Astrocyte (in vitro differentiated cells and primary cell): ENCODE measurements at regions not wholly inside any gene's neighbourhood (a gene's known extent, or its start where the extent isn't known, plus 50 kb on each side); places are given as distances from the start of the nearest gene placed in this dataset.
"Not testable (repeated sequence)": the region's sequence is repeated elsewhere in the genome, so short reads cannot be mapped to it uniquely, and the experiment has no call there.

Source experiments
- DNase-seq: peaks from one replicate; pipeline ENCODE4 v3.0.0-alpha.2; 2010; ENCODE audit warnings: low read depth
- FAIRE-seq: peaks from 2 replicates; lab custom pipeline; 2011; peaks lifted over from hg19 to GRCh38; lab: Jason Lieb, UNC
- H2AFZ ChIP-seq: 2 replicates; pipeline ENCODE4 v1.6.0; 2012; ENCODE audit warnings: low read depth, low read length, inconsistent platforms
- H3K27ac ChIP-seq: 2 replicates; pipeline ENCODE4 v1.5.1; 2011; ENCODE audit warnings: low read depth, low read length, inconsistent platforms
- H3K27me3 ChIP-seq: 2 replicates; pipeline ENCODE4 v1.6.0; 2011; ENCODE audit warnings: low read length, inconsistent platforms; ENCODE audit not compliant: insufficient read depth
- H3K36me3 ChIP-seq: 2 replicates; pipeline ENCODE4 v1.5.1; 2011; ENCODE audit warnings: low read length, inconsistent platforms; ENCODE audit not compliant: insufficient read depth
- H3K4me1 ChIP-seq: 2 replicates; pipeline ENCODE4 v1.5.1; 2011; ENCODE audit warnings: low read length, inconsistent platforms; ENCODE audit not compliant: insufficient read depth
- H3K4me2 ChIP-seq: 2 replicates; pipeline ENCODE4 v1.6.0; 2012; ENCODE audit warnings: low read length, inconsistent platforms
- H3K4me3 ChIP-seq: 2 replicates; pipeline ENCODE4 v1.5.1; 2011; ENCODE audit warnings: low read depth, mild to moderate bottlenecking, low read length, inconsistent platforms; ENCODE audit not compliant: insufficient read depth
- H3K79me2 ChIP-seq: 2 replicates; pipeline ENCODE4 v1.6.0; 2012; ENCODE audit warnings: mild to moderate bottlenecking, low read length, inconsistent platforms; ENCODE audit not compliant: insufficient read depth
- H3K9ac ChIP-seq: 2 replicates; pipeline ENCODE4 v1.6.0; 2012; ENCODE audit warnings: mild to moderate bottlenecking, low read length, inconsistent platforms
- H3K9me3 ChIP-seq: 2 replicates; pipeline ENCODE4 v1.5.1; 2012; ENCODE audit warnings: low read depth, mild to moderate bottlenecking, low read length, inconsistent platforms; ENCODE audit not compliant: insufficient read depth
- H4K20me1 ChIP-seq: 2 replicates; pipeline ENCODE4 v1.6.0; 2012; ENCODE audit warnings: low read length, inconsistent platforms; ENCODE audit not compliant: insufficient read depth
- H3K27ac Mint-ChIP-seq: one replicate; pipeline ENCODE4 v1.8.0; 2021; ENCODE audit warnings: mild to moderate bottlenecking, mixed read lengths; ENCODE audit not compliant: unreplicated experiment
- H3K27me3 Mint-ChIP-seq: one replicate; pipeline ENCODE4 v1.8.0; 2021; ENCODE audit warnings: low read depth, mixed read lengths; ENCODE audit not compliant: unreplicated experiment
- H3K36me3 Mint-ChIP-seq: one replicate; pipeline ENCODE4 v1.8.0; 2021; ENCODE audit warnings: low read depth, mixed read lengths; ENCODE audit not compliant: unreplicated experiment
- H3K4me1 Mint-ChIP-seq: one replicate; pipeline ENCODE4 v1.8.0; 2021; ENCODE audit warnings: low read depth, mixed read lengths; ENCODE audit not compliant: unreplicated experiment
- H3K4me3 Mint-ChIP-seq: one replicate; pipeline ENCODE4 v1.8.0; 2021; ENCODE audit warnings: mild to moderate bottlenecking, moderate library complexity, mixed read lengths; ENCODE audit not compliant: unreplicated experiment
- H3K9me3 Mint-ChIP-seq: one replicate; pipeline ENCODE4 v1.8.0; 2021; ENCODE audit warnings: mild to moderate bottlenecking, mixed read lengths; ENCODE audit not compliant: unreplicated experiment

DNA sequence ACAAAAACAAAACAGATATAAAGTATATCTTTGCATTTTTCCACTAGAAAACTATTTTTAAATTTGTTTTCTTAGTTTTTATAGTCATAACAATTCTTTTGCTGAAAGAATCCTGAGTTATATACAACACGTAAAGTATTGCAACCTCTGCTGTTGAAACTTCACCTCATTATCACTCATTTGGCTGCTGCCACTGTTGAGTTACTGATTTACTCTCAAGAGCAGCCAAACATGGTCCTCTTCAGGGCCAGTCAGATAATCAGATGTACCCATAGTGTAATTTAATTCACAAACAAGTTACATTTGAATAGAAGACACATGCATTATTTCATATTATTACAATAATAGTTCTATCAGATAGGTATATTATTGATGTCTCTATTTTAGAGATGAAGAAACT, 235.6 kb downstream of the UBE2NL start:
- H3K4me3 ChIP-seq, H3K27me3 ChIP-seq, H4K20me1 ChIP-seq, H3K4me1 Mint-ChIP-seq, H3K9me3 ChIP-seq, FAIRE-seq, H3K9ac ChIP-seq, H3K27ac Mint-ChIP-seq, H3K27ac ChIP-seq, H2AFZ ChIP-seq, H3K27me3 Mint-ChIP-seq, H3K4me1 ChIP-seq, H3K4me2 ChIP-seq, H3K36me3 ChIP-seq, H3K79me2 ChIP-seq, H3K9me3 Mint-ChIP-seq, H3K36me3 Mint-ChIP-seq, DNase-seq, H3K4me3 Mint-ChIP-seq: not testable (repeated sequence)

DNA sequence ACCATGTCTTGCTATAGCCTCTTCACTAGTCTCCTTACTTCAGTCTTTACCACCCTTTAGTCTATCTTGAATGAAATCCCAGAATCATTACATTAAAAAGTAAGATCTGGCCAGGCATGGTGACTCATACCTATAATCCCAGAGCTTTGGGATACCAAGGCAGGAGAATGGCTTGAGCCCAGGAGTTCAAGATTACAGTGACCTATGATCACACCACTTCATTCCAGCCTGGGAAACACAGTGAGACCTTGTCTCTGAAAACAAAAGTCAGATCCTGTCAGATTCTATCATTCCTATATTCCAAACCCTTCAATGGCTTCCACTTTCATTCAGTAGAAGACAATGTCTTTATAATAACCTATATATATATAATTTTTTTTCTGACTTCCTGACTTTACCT, 237.7 kb downstream of the UBE2NL start:
- not testable (repeated sequence) for H2AFZ ChIP-seq, H3K79me2 ChIP-seq, H3K27me3 Mint-ChIP-seq, H3K4me1 Mint-ChIP-seq, FAIRE-seq, H3K27ac ChIP-seq, H4K20me1 ChIP-seq, H3K27me3 ChIP-seq, H3K27ac Mint-ChIP-seq, H3K4me1 ChIP-seq, H3K9me3 Mint-ChIP-seq, H3K9ac ChIP-seq, H3K9me3 ChIP-seq, H3K4me3 ChIP-seq, H3K36me3 Mint-ChIP-seq, DNase-seq, H3K36me3 ChIP-seq, H3K4me3 Mint-ChIP-seq, H3K4me2 ChIP-seq

- H3K27me3 Mint-ChIP-seq, DNase-seq, H3K9me3 Mint-ChIP-seq, H3K79me2 ChIP-seq, H3K36me3 ChIP-seq, H3K36me3 Mint-ChIP-seq, H3K4me1 ChIP-seq, H3K4me3 ChIP-seq, H3K9me3 ChIP-seq, H3K4me3 Mint-ChIP-seq, H2AFZ ChIP-seq, H3K27ac ChIP-seq, H3K27ac Mint-ChIP-seq, H3K27me3 ChIP-seq, H4K20me1 ChIP-seq, H3K9ac ChIP-seq, H3K4me1 Mint-ChIP-seq, H3K4me2 ChIP-seq: not testable (repeated sequence)
- peak; percentile 99 for FAIRE-seq
These were observed 243.8 kb downstream of the UBE2NL start for GRCh38 chrX:144127570-144128169.

GRCh38 chrX:144129511-144129910, 245.6 kb downstream of the UBE2NL start:
- H3K27ac Mint-ChIP-seq, H3K4me3 Mint-ChIP-seq, H2AFZ ChIP-seq, H3K4me1 ChIP-seq, H4K20me1 ChIP-seq, H3K4me3 ChIP-seq, H3K36me3 ChIP-seq, H3K27ac ChIP-seq, FAIRE-seq, H3K9me3 ChIP-seq, H3K9ac ChIP-seq, H3K27me3 Mint-ChIP-seq, H3K36me3 Mint-ChIP-seq, H3K4me2 ChIP-seq, H3K27me3 ChIP-seq, H3K79me2 ChIP-seq, H3K9me3 Mint-ChIP-seq, H3K4me1 Mint-ChIP-seq, DNase-seq: not testable (repeated sequence)

GRCh38 chrX:144130507-144130906, 246.6 kb downstream of the UBE2NL start:
- not testable (repeated sequence) for H3K4me1 Mint-ChIP-seq

DNA sequence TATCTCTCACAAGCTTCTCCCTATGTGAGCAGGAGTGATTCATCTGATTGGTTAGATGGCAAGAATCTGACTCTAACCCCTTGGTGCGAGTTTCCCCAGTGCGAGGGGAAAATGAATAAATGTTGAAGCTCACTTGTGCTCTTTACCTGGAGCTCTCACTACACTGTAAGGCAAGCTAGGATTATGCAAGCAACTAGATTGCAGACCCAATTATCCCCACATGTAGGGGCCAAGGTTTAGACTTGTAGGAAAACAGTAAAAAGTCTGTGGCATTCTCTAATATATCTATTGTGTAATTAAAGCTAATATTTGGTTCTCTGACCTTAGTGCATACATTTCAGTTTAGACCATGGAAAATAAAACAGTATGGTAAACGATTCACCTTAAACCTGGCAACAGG, 247.2 kb downstream of the UBE2NL start:
- not testable (repeated sequence) for H3K9me3 Mint-ChIP-seq, H3K9ac ChIP-seq, H3K4me3 ChIP-seq, H3K36me3 ChIP-seq, H3K4me2 ChIP-seq, H3K27ac Mint-ChIP-seq, H4K20me1 ChIP-seq, H3K27me3 ChIP-seq, H3K27ac ChIP-seq, H3K9me3 ChIP-seq, H3K27me3 Mint-ChIP-seq, H3K36me3 Mint-ChIP-seq, H3K4me1 ChIP-seq, H3K79me2 ChIP-seq, DNase-seq, H2AFZ ChIP-seq, H3K4me3 Mint-ChIP-seq, H3K4me1 Mint-ChIP-seq
- peak; percentile 58 for FAIRE-seq

More at GRCh38 chrX:144130507-144130906, 246.6 kb downstream of the UBE2NL start:
- not testable (repeated sequence) for H2AFZ ChIP-seq, H3K9me3 Mint-ChIP-seq, H3K4me3 ChIP-seq, H3K27ac ChIP-seq, H3K27me3 Mint-ChIP-seq, H3K27me3 ChIP-seq, DNase-seq, H3K9me3 ChIP-seq, H3K4me1 ChIP-seq, FAIRE-seq, H3K4me2 ChIP-seq, H3K36me3 Mint-ChIP-seq, H3K36me3 ChIP-seq, H3K9ac ChIP-seq, H4K20me1 ChIP-seq, H3K79me2 ChIP-seq, H3K4me3 Mint-ChIP-seq, H3K27ac Mint-ChIP-seq
